A549 (cell line): ENCODE measurements at regions not wholly inside any gene's neighbourhood (a gene's known extent, or its start where the extent isn't known, plus 50 kb on each side); places are given as distances from the start of the nearest gene placed in this dataset.

Source experiments
- CEBPB ChIP-seq, 2 experiments: fragments of >200 bp in 1 of 2; sonication (Bioruptor Twin) in 1 of 2; formaldehyde crosslinking in 1 of 2; IDR thresholded peaks; 2 replicates each; pipeline ENCODE4 v1.6.1; 2012 to 2016
- CTCF ChIP-seq: fragments of >200 bp; sonication (Bioruptor Twin); formaldehyde crosslinking; IDR thresholded peaks from 3 replicates; pipeline ENCODE4 v1.5.1; 2016
- EP300 ChIP-seq, 2 experiments: fragments of >200 bp; sonication (Bioruptor Twin); formaldehyde crosslinking; IDR thresholded peaks; 2 replicates in 1 of 2; 3 replicates in 1 of 2; pipeline ENCODE4 v1.6.1; 2016 to 2017
- JUN ChIP-seq, 2 experiments: fragments of >200 bp; sonication (Bioruptor Twin); formaldehyde crosslinking; IDR thresholded peaks; 2 replicates in 1 of 2; 3 replicates in 1 of 2; pipeline ENCODE4 v1.6.1; 2016 to 2017
- MYC ChIP-seq: IDR thresholded peaks from 2 replicates; pipeline ENCODE4 v1.6.1; 2012; ENCODE audit warnings: mild to moderate bottlenecking, inconsistent platforms, low read length, improper control_type of control experiment, borderline replicate concordance
- POLR2A ChIP-seq: IDR thresholded peaks from 2 replicates; pipeline ENCODE4 v1.6.1; 2012; ENCODE audit warnings: mild to moderate bottlenecking, low read length
- POLR2AphosphoS2 ChIP-seq: conservative IDR thresholded peaks from 2 replicates; pipeline ENCODE4 v1.6.1; 2012; ENCODE audit warnings: low read length, improper control_type of control experiment, inconsistent platforms
- REST ChIP-seq: fragments of 200-600 bp; sonication (generic); IDR thresholded peaks from 2 replicates; pipeline ENCODE4 v1.6.1; 2016; ENCODE audit warnings: antibody characterized with exemption, mild to moderate bottlenecking, moderate library complexity
- TP53 ChIP-seq: fragments of 250-450 bp; sonication (Bioruptor Pico); IDR thresholded peaks from 2 replicates; pipeline ENCODE4 v1.5.0; 2021; ENCODE audit warnings: mild to moderate bottlenecking, moderate library complexity
- ZFP36 ChIP-seq: fragments of 450-650 bp; IDR thresholded peaks from 2 replicates; pipeline ENCODE4 v1.6.1; 2014; ENCODE audit warnings: borderline replicate concordance; ENCODE audit not compliant: partially characterized antibody

- TF ChIP-seq CTCF (no peak), MYC (no peak), POLR2AphosphoS2 (no peak), CEBPB (IDR thresholded peaks at IDR 0.05) (no peak), REST (no peak), JUN (IDR thresholded peaks at IDR 0.05) (no peak), ZFP36 (no peak), POLR2A (no peak), EP300 (IDR thresholded peaks at IDR 0.05) (no peak), TP53 (CRISPR knock-in tag) (no peak)
Measured at GRCh38 chr16:9322769-9323168, 231.3 kb downstream of the HAPSTR1 start.
